Mucosa of descending colon (tissue), 3 donors: ENCODE measurements at regions not wholly inside any gene's neighbourhood (a gene's known extent, or its start where the extent isn't known, plus 50 kb on each side); places are given as distances from the start of the nearest gene placed in this dataset.

Experiments used
- ATAC-seq: fragments of 200-7000 bp; cut with Tn5 transposase; one replicate; pipeline ENCODE4 v1.9.1; 2020; ENCODE audit warnings: mild to moderate bottlenecking, moderate library complexity
- DNase-seq, 3 donors: peaks; one replicate each; pipeline ENCODE4 v3.0.0-alpha.2; 2020
- H3K36me3 ChIP-seq: fragments of 200-600 bp; one replicate; pipeline ENCODE4 v1.8.0; 2021; ENCODE audit warnings: low read depth, mild to moderate bottlenecking
- H3K4me1 ChIP-seq: fragments of 200-600 bp; one replicate; pipeline ENCODE4 v1.8.0; 2021; ENCODE audit warnings: low read depth, mild to moderate bottlenecking
- H3K4me3 ChIP-seq: fragments of 200-600 bp; one replicate; pipeline ENCODE4 v1.8.0; 2021; ENCODE audit warnings: mild to moderate bottlenecking
- H3K9me3 ChIP-seq: fragments of 200-600 bp; one replicate; pipeline ENCODE4 v1.8.0; 2021; ENCODE audit warnings: mild to moderate bottlenecking
- CTCF ChIP-seq: fragments of 200-600 bp; IDR thresholded peaks from one replicate; pipeline ENCODE4 v1.8.0; 2022; ENCODE audit warnings: antibody characterized with exemption, mild to moderate bottlenecking
- intact Hi-C, 2 donors: fragments of 100-400 bp; cut with DNase I in 1 of 2; cut with micrococcal nuclease in 1 of 2; formaldehyde crosslinking; loops; one replicate each; pipeline versions ENCODE4 v1.11.0 to v1.11.1; 2022; cut with DNase I, micrococcal nuclease
- donor health status: DM: no; HTN: no; CAD: no; lungs with moderate emphysema.
- donor health status: DM: no; HTN: no; CAD: no.
- donor health status: DM: no; HTN: yes; CAD: no.

- peak; percentile 84 for ATAC-seq
- TF ChIP-seq CTCF: no peak
- intact Hi-C loops: no loop called here
- Histone ChIP-seq H3K4me1 (peaks cover 28% of the 10 kb centered on the region), H3K9me3 (no peaks in the 10 kb centered on the region), H3K4me3 (no peak overlapping the region), H3K36me3 (no peaks in the 10 kb centered on the region)
- no peak for DNase-seq
Observed at GRCh38 chr4:74624351-74625151, 169.8 kb downstream of the BTC start.

GRCh38 chr4:74625981-74626380 is 168.3 kb downstream of the BTC start:
- TF ChIP-seq CTCF: no peak
- Histone ChIP-seq H3K4me3 (no peak overlapping the region), H3K36me3 (no peaks in the 10 kb centered on the region), H3K4me1 (peaks cover 28% of the 10 kb centered on the region), H3K9me3 (no peaks in the 10 kb centered on the region)
- intact Hi-C loops: no loop called here
- DNase-seq: no peak
- ATAC-seq: no peak

- Histone ChIP-seq H3K36me3 (no peaks in the 10 kb centered on the region), H3K4me1 (peaks cover 28% of the 10 kb centered on the region), H3K4me3 (no peak overlapping the region), H3K9me3 (no peaks in the 10 kb centered on the region)
- no peak for ATAC-seq
- no peak for DNase-seq
- intact Hi-C loops: no loop called here
- no peak for TF ChIP-seq CTCF
Observed at GRCh38 chr4:74627093-74627492, 167.2 kb downstream of the BTC start.

GRCh38 chr4:74627504-74627903 is 166.8 kb downstream of the BTC start:
- intact Hi-C loops: no loop called here
- peak; percentile 67 for ATAC-seq
- DNase-seq: no peak
- Histone ChIP-seq H3K36me3 (no peaks in the 10 kb centered on the region), H3K4me3 (no peak overlapping the region), H3K4me1 (peaks cover 28% of the 10 kb centered on the region), H3K9me3 (no peaks in the 10 kb centered on the region)
- TF ChIP-seq CTCF: no peak

GRCh38 chr4:74628852-74629620 is 165.3 kb downstream of the BTC start:
- peaks cover 25% of the 10 kb centered on the region for H3K4me1 ChIP-seq
- H3K4me3 ChIP-seq: no peak overlapping the region
- H3K36me3 ChIP-seq: no peaks in the 10 kb centered on the region
- no peak for TF ChIP-seq CTCF
- DNase-seq (peak in 1 of 3 donors; percentile 22), ATAC-seq (peak; percentile 71)
- no peaks in the 10 kb centered on the region for H3K9me3 ChIP-seq
- intact Hi-C loops: no loop called here
